GM18505 (cell line): ENCODE measurements at regions not wholly inside any gene's neighbourhood (a gene's known extent, or its start where the extent isn't known, plus 50 kb on each side); places are given as distances from the start of the nearest gene placed in this dataset.

Experiments
- ATAC-seq: cut with Tn5 transposase; IDR thresholded peaks from one replicate; pipeline ENCODE4 v1.9.1; 2021; ENCODE audit not compliant: unreplicated experiment
- POLR2A ChIP-seq: IDR thresholded peaks from 4 replicates; pipeline ENCODE4 v1.6.1; 2011; ENCODE audit warnings: borderline replicate concordance; ENCODE audit not compliant: insufficient read depth, insufficient read length; ENCODE audit errors: extremely low read depth

DNA sequence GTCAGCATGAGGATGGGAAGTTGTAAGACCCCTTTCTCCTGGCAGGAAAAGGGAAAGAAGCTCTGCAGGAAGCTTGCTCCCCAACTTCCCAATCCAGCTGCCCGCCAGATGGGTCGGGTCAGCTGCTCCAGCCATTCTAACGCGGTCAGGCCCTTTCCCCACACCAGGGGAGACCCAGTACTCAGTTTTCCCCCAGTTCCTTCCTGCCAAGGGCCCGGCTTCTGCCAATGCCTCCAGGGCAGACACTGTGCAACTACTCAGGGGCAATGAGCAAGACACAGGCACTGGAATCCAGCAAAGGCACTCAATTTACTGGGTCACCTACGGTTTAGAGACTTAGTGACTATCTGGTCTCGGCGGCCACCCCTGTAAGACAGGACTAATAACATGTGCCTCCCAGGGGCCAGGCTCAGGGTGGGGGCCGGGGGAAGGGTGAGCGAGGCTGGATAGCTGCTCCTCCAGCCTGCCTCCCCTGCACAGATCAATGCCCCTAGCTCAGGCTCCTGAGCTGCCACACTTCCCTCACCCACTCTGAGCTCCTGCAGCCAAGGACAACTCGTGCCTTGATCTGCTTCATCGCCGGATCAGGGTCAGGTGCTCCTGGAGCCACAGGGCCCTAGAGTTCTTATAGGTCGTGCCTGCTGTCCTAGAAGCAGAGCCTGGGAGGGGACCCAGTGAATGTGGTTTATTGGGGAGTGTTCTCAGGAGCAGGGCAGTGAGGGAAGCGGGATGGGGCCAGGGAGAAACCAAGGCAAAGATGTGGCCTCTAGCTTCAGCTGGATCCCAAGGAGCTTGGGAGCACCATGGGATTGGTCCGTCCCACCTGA is 171.1 kb downstream of the ZFP36L2 start:
- ATAC-seq, result no peak
- TF ChIP-seq POLR2A, result no peak

- no peak for ATAC-seq
- TF ChIP-seq POLR2A, result no peak
These were observed 172.0 kb downstream of the ZFP36L2 start for GRCh38 chr2:43054367-43054766.

- ATAC-seq, result no peak
- no peak for TF ChIP-seq POLR2A
These were observed 173.5 kb downstream of the ZFP36L2 start for GRCh38 chr2:43052944-43053306.

DNA sequence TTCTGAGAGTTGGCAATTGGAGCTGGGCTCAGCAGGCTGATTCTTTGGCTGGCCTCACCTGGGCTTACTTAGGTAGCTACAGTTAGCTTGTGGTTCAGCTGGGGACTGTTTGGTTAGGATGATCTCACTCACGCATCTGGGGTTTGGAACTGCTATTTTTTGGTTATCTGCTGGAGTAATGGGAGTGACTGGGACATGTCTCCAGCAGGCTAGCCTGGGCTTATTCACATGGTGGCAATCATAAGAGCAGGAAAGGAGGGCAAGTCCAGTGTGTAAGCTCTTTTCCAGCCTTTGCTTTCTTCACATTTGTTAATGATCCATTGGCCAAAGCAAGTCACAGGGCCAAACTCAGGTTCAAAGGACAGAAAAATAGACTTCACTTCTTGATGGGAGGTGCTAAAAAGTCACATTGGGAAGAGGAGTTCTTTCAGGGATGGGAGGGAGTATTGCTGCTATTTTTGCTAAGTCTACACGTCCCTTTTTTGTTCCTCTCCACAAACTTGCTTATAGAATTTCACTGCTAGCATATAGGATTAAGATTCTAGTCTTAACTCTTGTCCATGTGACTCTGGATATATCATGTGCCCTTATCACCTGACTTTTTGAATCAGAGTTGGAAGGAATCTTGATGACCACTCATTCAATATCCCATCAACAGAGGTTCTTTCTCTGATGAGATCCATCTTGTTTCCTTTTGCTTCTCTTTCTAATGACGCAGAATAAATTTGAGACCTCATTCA is 174.0 kb downstream of the ZFP36L2 start:
- ATAC-seq, result no peak
- TF ChIP-seq POLR2A, result no peak

DNA sequence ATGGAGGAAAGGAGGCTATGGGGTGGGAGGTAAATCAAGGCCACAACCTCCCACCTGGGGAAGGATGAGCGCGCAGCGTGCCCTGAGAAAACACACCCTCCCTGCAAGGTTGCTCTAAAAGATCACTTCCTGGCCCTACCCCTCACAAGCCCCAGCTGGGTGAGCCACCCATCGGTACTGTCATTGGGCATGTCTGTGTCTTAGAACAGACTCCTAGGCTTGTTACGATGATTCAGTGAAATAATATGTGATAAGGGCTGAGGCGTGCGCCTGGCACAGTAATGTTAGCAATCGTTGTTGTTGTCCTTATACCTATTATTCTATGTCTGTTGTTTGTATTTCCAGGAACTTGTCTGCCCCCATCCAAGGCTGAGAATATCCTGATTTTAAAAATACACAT is 175.1 kb downstream of the ZFP36L2 start:
- no peak for TF ChIP-seq POLR2A
- no peak for ATAC-seq

GRCh38 chr2:43050866-43051265 is 175.5 kb downstream of the ZFP36L2 start:
- no peak for ATAC-seq
- no peak for TF ChIP-seq POLR2A

GRCh38 chr2:43049836-43050801 is 176.3 kb downstream of the ZFP36L2 start:
- no peak for TF ChIP-seq POLR2A
- no peak for ATAC-seq

- no peak for TF ChIP-seq POLR2A
These were observed 179.1 kb downstream of the ZFP36L2 start for GRCh38 chr2:43047187-43047780.

DNA sequence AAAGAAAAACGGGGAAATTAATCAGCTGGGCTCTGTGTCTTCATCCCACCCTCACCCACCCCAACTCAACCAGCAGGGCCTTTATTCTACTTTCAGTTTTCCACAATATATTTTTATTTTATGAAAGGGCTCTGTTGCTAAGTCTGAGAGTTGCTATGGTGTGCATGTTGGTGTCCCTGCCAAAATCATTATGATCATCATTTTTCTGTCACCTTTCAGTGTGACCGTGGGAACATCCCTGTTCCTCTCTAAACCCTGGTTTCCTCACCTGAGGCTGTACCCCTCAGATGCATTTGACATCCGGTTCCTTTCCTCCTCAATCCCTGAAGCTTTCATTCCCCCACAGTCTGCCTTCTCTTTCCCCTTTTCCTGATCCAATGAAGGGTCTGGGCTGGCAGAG is 180.5 kb downstream of the ZFP36L2 start:
- TF ChIP-seq POLR2A, result no peak
- no peak for ATAC-seq

More at GRCh38 chr2:43047187-43047780, 179.1 kb downstream of the ZFP36L2 start:
- no peak for ATAC-seq

DNA sequence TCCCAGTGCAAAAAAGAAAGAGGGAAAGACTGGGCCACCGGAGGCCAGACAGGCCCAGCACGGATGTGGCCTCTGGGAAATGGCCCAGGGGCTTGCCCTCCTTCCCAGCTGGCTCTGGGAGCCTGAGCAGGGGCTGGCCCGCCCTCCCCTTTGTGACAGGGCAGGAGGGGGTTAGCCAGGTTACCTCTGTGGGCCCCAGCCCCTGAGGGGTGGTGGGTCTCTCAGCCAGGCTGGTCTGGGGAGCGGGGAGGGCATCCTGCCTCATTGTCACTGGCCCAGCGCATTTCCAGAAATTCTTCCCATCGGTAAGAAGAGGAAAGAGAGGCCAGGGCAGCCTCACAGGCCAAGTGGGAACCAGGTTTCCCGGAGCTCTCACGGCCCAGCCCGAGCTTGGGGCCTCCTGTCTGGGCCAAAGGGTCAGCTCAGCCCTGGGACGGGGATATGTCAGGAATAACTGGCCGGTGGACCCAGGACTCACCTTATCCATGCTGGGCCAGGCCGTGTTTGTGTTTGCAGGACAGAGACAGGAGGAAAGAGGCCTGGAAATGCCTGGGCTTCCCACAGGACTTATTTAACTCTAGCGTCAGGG is 182.2 kb downstream of the ZFP36L2 start:
- ATAC-seq, result no peak
- no peak for TF ChIP-seq POLR2A

- TF ChIP-seq POLR2A, result no peak
- no peak for ATAC-seq
These were observed 182.9 kb downstream of the ZFP36L2 start for GRCh38 chr2:43043553-43043870.

DNA sequence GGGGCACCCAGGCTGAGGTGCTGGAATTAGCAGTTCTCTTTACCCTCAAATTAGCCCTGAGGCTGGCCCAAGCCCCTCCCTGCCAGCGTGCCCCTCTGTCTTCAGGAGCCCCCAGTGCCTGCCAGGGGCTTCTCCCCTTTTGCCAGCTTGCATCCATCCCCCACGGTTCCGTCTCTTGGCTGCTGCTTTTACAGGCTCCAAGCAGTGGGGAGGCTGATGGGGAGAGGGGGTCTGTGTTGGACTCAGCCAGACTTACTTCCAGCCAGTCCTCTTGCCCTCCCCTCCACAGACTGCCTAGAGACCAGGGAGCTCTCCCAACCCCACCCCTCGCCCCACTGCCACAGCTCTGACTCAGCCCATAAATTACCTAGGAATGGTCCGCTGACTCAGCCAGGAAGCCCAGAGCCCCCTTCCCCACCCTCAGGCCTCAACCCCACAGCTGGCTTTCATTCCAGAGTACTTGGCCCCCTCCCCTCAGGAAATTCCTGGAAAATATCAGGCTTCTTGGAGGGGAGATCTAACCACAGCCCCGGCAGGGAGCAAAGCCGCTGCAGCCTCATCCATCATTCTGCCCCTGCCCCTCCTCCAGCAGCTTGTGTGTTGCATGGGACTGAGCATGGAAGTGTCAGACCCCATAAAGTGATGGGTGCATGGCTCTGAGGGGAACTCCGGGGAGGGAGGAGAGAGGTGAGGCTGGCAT is 184.6 kb downstream of the ZFP36L2 start:
- no peak for ATAC-seq
- no peak for TF ChIP-seq POLR2A

DNA sequence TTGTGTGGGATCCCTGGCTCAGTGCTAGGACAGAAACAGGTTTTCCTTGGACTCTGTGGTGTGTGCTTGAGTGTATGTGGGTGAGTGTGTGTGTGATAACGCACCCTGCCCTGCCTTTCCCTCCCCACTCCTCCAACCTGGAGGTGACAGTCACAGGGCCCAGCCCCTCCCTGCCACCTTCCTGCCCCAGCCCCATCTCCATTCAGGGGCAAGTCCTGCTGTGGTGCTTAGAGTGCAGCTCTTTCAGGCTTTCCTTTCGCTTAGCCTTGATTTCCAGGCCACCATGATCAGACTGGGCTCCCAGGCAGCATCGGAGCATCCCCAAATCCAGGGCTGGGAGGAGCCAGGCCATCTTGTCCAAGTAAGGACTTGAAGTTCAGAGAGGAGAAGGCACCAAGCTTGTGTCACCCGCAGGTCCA is 185.2 kb downstream of the ZFP36L2 start:
- ATAC-seq, result no peak
- TF ChIP-seq POLR2A, result no peak
